H9 (cell line): ENCODE measurements at regions not wholly inside any gene's neighbourhood (a gene's known extent, or its start where the extent isn't known, plus 50 kb on each side); places are given as distances from the start of the nearest gene placed in this dataset.

ENCODE experiments used
- DNase-seq: peaks from one replicate; pipeline ENCODE4 v3.0.0-alpha.2; 2017
- H2AFZ ChIP-seq: one replicate; pipeline ENCODE4 v1.6.1; 2013; ENCODE audit warnings: mild to moderate bottlenecking, low read length, control low read depth, moderate library complexity
- H2AK5ac ChIP-seq: 2 replicates; pipeline ENCODE4 v1.6.1; 2013; ENCODE audit warnings: low read length, control low read depth, mixed read lengths; ENCODE audit not compliant: insufficient read length
- H2BK120ac ChIP-seq: one replicate; pipeline ENCODE4 v1.6.1; 2013; ENCODE audit warnings: low read depth, mild to moderate bottlenecking, low read length, control low read depth, inconsistent platforms; ENCODE audit not compliant: poor library complexity, severe bottlenecking
- H2BK12ac ChIP-seq: 2 replicates; pipeline ENCODE4 v1.6.1; 2013; ENCODE audit warnings: low read length, control low read depth, mixed read lengths, low read depth; ENCODE audit not compliant: insufficient read length
- H2BK15ac ChIP-seq: 2 replicates; pipeline ENCODE4 v1.6.1; 2013; ENCODE audit warnings: low read depth, low read length, control low read depth
- H2BK20ac ChIP-seq: one replicate; pipeline ENCODE4 v1.6.1; 2013; ENCODE audit warnings: low read depth, mild to moderate bottlenecking, low read length, control low read depth, inconsistent platforms; ENCODE audit not compliant: poor library complexity, severe bottlenecking
- H2BK5ac ChIP-seq: 2 replicates; pipeline ENCODE4 v1.6.1; 2013; ENCODE audit warnings: low read length, control low read depth, mixed read lengths; ENCODE audit not compliant: insufficient read length
- H3K14ac ChIP-seq: 2 replicates; pipeline ENCODE4 v1.6.1; 2013; ENCODE audit warnings: low read length, control low read depth; ENCODE audit not compliant: insufficient read depth
- H3K18ac ChIP-seq: 2 replicates; pipeline ENCODE4 v1.6.1; 2013; ENCODE audit warnings: low read depth, mild to moderate bottlenecking, mixed read lengths, low read length, control low read depth; ENCODE audit not compliant: insufficient read length
- H3K23ac ChIP-seq: 2 replicates; pipeline ENCODE4 v1.6.1; 2013; ENCODE audit warnings: low read length, control low read depth, mixed read lengths, low read depth; ENCODE audit not compliant: insufficient read length
- H3K23me2 ChIP-seq: 2 replicates; pipeline ENCODE4 v1.6.1; 2013; ENCODE audit warnings: low read depth, mild to moderate bottlenecking, mixed read lengths, low read length, control low read depth; ENCODE audit not compliant: insufficient read length, poor library complexity, severe bottlenecking
- H3K27ac ChIP-seq: 2 replicates; pipeline ENCODE4 v1.5.1; 2013; ENCODE audit warnings: low read length, control low read depth, mixed read lengths, low read depth; ENCODE audit not compliant: insufficient read length
- H3K27me3 ChIP-seq: 2 replicates; pipeline ENCODE4 v1.6.1; 2013; ENCODE audit warnings: low read length, control low read depth, inconsistent platforms; ENCODE audit not compliant: insufficient read depth
- H3K4ac ChIP-seq: 2 replicates; pipeline ENCODE4 v1.6.1; 2013; ENCODE audit warnings: low read depth, mild to moderate bottlenecking, control low read depth, inconsistent platforms, low read length, moderate library complexity
- H3K4me1 ChIP-seq: 2 replicates; pipeline ENCODE4 v1.6.1; 2013; ENCODE audit warnings: low read length, control low read depth, inconsistent platforms; ENCODE audit not compliant: insufficient read depth
- H3K4me2 ChIP-seq: 2 replicates; pipeline ENCODE4 v1.6.1; 2013; ENCODE audit warnings: low read length, control low read depth, mixed read lengths; ENCODE audit not compliant: insufficient read length, insufficient read depth
- H3K56ac ChIP-seq: 2 replicates; pipeline ENCODE4 v1.6.1; 2013; ENCODE audit warnings: low read depth, mild to moderate bottlenecking, mixed read lengths, low read length, control low read depth; ENCODE audit not compliant: insufficient read length
- H3K79me1 ChIP-seq: 2 replicates; pipeline ENCODE4 v1.6.1; 2013; ENCODE audit warnings: low read depth, mild to moderate bottlenecking, moderate library complexity, low read length, control low read depth, inconsistent platforms; ENCODE audit not compliant: insufficient read depth, poor library complexity, severe bottlenecking
- H3K79me2 ChIP-seq: 2 replicates; pipeline ENCODE4 v1.6.1; 2013; ENCODE audit warnings: low read length, control low read depth, inconsistent platforms; ENCODE audit not compliant: insufficient read depth
- H3K9ac ChIP-seq: 2 replicates; pipeline ENCODE4 v1.6.1; 2013; ENCODE audit warnings: low read length, control low read depth, mixed read lengths; ENCODE audit not compliant: insufficient read length; ENCODE audit errors: extremely low read depth
- H3K9me3 ChIP-seq: one replicate; pipeline ENCODE4 v1.6.1; 2013; ENCODE audit warnings: low read depth, low read length, inconsistent platforms; ENCODE audit not compliant: control insufficient read depth
- H3T11ph ChIP-seq: one replicate; pipeline ENCODE4 v1.6.1; 2013; ENCODE audit warnings: mild to moderate bottlenecking, low read length, control low read depth, inconsistent platforms
- H4K20me1 ChIP-seq: one replicate; pipeline ENCODE4 v1.6.1; 2013; ENCODE audit not compliant: control insufficient read depth, insufficient read length, insufficient read depth
- H4K5ac ChIP-seq: 2 replicates; pipeline ENCODE4 v1.6.1; 2013; ENCODE audit warnings: low read depth, mild to moderate bottlenecking, mixed read lengths, low read length, control low read depth; ENCODE audit not compliant: insufficient read length
- H4K8ac ChIP-seq: replicated peaks from 2 replicates; pipeline ENCODE4 v1.6.1; 2013; ENCODE audit warnings: low read length, control low read depth, mixed read lengths, low read depth; ENCODE audit not compliant: insufficient read length
- H4K91ac ChIP-seq: 2 replicates; pipeline ENCODE4 v1.6.1; 2013; ENCODE audit warnings: low read depth, mild to moderate bottlenecking, moderate library complexity, mixed read lengths, low read length, control low read depth; ENCODE audit not compliant: insufficient read length
- H3K27ac Mint-ChIP-seq, 3 experiments: 2 replicates in 2 of 3; 3 replicates in 1 of 3; pipeline ENCODE4 v1.8.0; 2020 to 2021; ENCODE audit warnings: mixed read lengths in 3 of 3, mild to moderate bottlenecking in 1 of 3, moderate library complexity in 1 of 3
- H3K27me3 Mint-ChIP-seq: 2 replicates; pipeline ENCODE4 v1.8.0; 2021; ENCODE audit warnings: low read depth, mild to moderate bottlenecking, moderate library complexity, mixed read lengths
- H3K36me3 Mint-ChIP-seq, 3 experiments: 2 replicates in 2 of 3; 3 replicates in 1 of 3; pipeline ENCODE4 v1.8.0; 2020 to 2021; ENCODE audit warnings: low read depth in 3 of 3, mixed read lengths in 3 of 3; ENCODE audit not compliant: insufficient read depth in 1 of 3
- H3K4me1 Mint-ChIP-seq, 2 experiments: 2 replicates each; pipeline ENCODE4 v1.8.0; 2020; ENCODE audit warnings: mixed read lengths in 2 of 2
- H3K4me3 Mint-ChIP-seq, 2 experiments: 2 replicates in 1 of 2; 3 replicates in 1 of 2; pipeline ENCODE4 v1.8.0; 2020 to 2021; ENCODE audit warnings: mild to moderate bottlenecking in 2 of 2, mixed read lengths in 2 of 2, moderate library complexity in 1 of 2
- H3K9me3 Mint-ChIP-seq, 2 experiments: 2 replicates in 1 of 2; 3 replicates in 1 of 2; pipeline ENCODE4 v1.8.0; 2020; ENCODE audit warnings: mild to moderate bottlenecking in 2 of 2, mixed read lengths in 2 of 2, moderate library complexity in 1 of 2
- CTCF ChIP-seq: fragments of 200-600 bp; sonication (generic); conservative IDR thresholded peaks from 3 replicates; pipeline ENCODE4 v1.8.0; 2021; ENCODE audit warnings: antibody characterized with exemption, mild to moderate bottlenecking
- WGBS: extraction: QIAGEN DNeasy Blood & Tissue Kit; methylation state at CpG from one replicate; pipeline ENCODE4 v1.1.7; 2013; ENCODE audit warnings: missing lambda C conversion rate, low lambda C conversion rate, mixed read lengths; ENCODE audit not compliant: insufficient read length; ENCODE audit errors: extremely low coverage; 5-methylcytosine and 5-hydroxymethylcytosine counted together

- Histone ChIP-seq H4K8ac (no peak overlapping the region), H3K56ac (no peak overlapping the region), H4K91ac (no peak overlapping the region), H3K4me1 (no peaks in the 10 kb centered on the region), H3K9ac (no peak overlapping the region), H4K20me1 (no peaks in the 10 kb centered on the region), H2AK5ac (no peak overlapping the region), H2BK5ac (no peak overlapping the region), H3T11ph (no peak overlapping the region), H3K18ac (no peak overlapping the region), H2AFZ (no peak overlapping the region), H3K79me2 (no peaks in the 10 kb centered on the region), H3K14ac (no peak overlapping the region), H2BK12ac (no peak overlapping the region), H3K23ac (no peak overlapping the region), H3K4ac (no peak overlapping the region), H3K23me2 (no peaks in the 10 kb centered on the region), H3K27me3 (no peaks in the 10 kb centered on the region), H4K5ac (no peak overlapping the region), H2BK120ac (no peak overlapping the region), H3K27ac (no peak overlapping the region), H3K79me1 (no peaks in the 10 kb centered on the region), H2BK15ac (no peak overlapping the region), H3K9me3 (no peaks in the 10 kb centered on the region), H2BK20ac (no peak overlapping the region), H3K4me2 (no peak overlapping the region)
- Mint-ChIP-seq H3K36me3 (no peaks in the 10 kb centered on the region), H3K27ac (no peak overlapping the region; a peak in 1 of 7 replicates), H3K4me1 (no peaks in the 10 kb centered on the region), H3K27me3 (no peaks in the 10 kb centered on the region; the same call in 1 of the 2 replicates), H3K4me3 (no peak overlapping the region), H3K9me3 (no peaks in the 10 kb centered on the region)
- no CpG with 5 or more reads among the region's 5 CpGs for WGBS
- no peak for TF ChIP-seq CTCF
- no peak for DNase-seq
These were observed 77.9 kb downstream of the MCFD2 start for GRCh38 chr2:46837704-46838103.
